GM19240 (cell line): ENCODE measurements at regions not wholly inside any gene's neighbourhood (a gene's known extent, or its start where the extent isn't known, plus 50 kb on each side); places are given as distances from the start of the nearest gene placed in this dataset.

ENCODE experiments used
- DNase-seq: peaks from one replicate; pipeline ENCODE4 v3.0.0; 2011; ENCODE audit warnings: low spot score; ENCODE audit not compliant: insufficient read length

- DNase-seq = no peak
Observed at GRCh38 chr15:70166506-70167087, 68.9 kb upstream of the TLE3 start.

DNA sequence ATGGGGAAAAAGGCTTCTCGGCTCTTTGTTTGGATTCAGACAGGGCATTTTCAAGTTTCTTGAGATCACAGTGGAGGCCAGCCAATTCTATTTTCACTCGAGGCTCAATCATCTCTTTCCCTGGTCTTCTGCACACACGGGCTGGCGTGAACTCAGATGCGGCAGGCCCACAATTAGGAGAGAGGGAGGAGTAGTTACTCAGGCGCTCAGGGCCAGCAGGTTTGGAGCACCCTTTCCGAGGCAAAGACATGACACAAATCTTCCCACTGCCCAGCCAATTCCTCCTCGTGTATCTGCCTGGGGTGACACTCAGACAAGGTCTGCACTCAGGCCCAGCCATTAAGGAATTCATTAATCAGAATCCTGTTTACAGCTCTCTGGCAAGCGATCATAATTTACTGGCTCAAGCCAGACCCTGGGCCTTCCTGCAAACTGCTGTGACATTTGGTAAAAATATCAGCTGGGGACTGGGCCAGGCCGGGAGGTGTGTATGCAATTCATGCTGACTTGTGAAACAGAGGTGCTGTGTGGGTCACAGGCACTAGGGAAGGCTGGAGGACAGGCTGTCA is 68.1 kb upstream of the TLE3 start:
- DNase-seq = no peak

- no peak for DNase-seq
Observed at GRCh38 chr15:70164910-70165715, 67.4 kb upstream of the TLE3 start.

- no peak for DNase-seq
Observed at GRCh38 chr15:70164156-70164900, 66.6 kb upstream of the TLE3 start.

GRCh38 chr15:70160803-70161565 is 63.3 kb upstream of the TLE3 start:
- DNase-seq = no peak

DNA sequence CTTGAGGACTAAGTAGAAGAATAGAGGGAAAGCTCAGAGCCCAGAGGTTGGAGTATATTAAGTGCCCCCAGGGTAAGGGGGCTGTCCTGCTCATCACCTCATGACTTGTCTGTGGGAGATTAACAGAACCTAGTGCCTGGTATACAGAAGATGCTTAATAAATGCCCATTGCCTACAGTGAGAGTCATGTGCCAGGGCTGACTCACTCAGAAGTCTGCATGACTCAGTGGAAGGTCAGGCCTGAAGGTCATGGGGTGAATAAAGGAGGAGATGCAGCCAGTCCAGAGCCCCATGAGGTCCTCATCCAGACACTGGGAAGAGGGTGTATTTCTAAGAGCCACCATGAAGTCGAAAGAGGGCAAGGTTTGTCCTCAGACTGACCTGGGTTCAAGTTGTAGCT is 62.5 kb upstream of the TLE3 start:
- DNase-seq = no peak

- no peak for DNase-seq
Observed at GRCh38 chr15:70159713-70160009, 61.9 kb upstream of the TLE3 start.

DNA sequence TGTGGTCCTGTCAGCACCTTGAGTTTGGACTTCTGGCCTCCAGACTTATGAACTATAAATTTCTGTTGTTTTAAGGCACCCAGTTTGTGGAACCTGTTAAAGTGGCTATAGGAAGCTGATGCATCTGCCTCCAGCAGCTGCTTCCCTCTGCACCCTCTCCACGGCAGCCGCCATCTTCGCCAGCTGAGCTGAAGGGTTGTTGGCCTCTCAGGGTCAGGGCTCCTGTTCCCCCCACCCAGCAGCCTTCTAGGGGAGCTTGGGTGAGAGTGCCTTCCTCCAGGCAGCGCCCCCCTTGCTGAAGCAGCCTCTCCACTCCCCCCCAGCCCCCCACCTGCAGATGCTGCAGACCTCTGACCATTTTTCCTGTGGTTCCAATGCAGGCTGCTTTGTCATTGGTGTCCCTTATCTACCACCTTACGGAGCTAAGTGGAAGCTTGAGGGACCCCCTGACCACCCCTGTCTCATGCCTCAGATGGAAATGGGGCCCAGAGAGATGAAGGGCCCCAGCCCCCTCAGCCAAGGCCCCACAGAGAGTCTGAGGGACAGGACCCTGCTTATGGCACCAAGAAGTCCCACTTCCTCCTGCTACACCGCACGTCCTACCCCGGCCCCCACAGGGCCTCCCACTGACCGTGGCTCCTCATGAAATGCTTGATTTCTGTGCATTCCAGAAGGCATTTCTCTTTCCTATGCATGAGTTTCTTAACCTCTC is 61.4 kb upstream of the TLE3 start:
- no peak for DNase-seq

GRCh38 chr15:70158309-70159000 is 60.7 kb upstream of the TLE3 start:
- no peak for DNase-seq

GRCh38 chr15:70156671-70157271 is 59.1 kb upstream of the TLE3 start:
- DNase-seq = no peak

DNA sequence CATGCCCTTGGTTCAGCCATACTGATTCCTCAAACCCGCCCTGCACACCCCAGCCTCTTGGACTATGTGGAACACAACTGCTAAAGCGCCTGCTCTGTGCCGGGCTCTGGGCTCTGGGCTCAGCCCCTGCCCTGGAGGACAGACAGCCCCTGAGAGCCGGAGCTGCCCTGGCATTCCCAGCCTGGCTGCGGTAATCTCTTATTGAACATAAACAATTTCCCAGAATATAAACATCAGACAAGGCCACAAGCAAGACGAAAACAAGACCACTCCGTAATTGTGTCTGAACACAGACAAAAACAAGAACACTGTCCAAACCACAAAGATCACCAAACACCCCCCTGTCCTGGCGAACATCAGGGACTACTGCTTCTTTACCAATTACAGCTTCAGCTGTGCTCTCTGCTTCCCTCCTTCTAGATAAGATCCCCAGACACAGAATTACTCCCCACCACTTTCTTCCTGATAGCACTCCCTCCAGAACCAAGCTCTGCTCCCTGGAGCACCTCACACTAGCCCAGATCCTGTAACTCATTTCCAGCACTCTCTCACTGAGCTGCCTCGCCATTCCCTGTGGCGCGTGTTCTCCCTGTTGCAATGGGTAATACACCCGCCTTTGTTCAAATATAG is 57.1 kb upstream of the TLE3 start:
- no peak for DNase-seq

GRCh38 chr15:70153921-70154717 is 56.4 kb upstream of the TLE3 start:
- DNase-seq = no peak

GRCh38 chr15:70152070-70152480 is 54.4 kb upstream of the TLE3 start:
- no peak for DNase-seq

GRCh38 chr15:70151462-70151861 is 53.7 kb upstream of the TLE3 start:
- no peak for DNase-seq

DNA sequence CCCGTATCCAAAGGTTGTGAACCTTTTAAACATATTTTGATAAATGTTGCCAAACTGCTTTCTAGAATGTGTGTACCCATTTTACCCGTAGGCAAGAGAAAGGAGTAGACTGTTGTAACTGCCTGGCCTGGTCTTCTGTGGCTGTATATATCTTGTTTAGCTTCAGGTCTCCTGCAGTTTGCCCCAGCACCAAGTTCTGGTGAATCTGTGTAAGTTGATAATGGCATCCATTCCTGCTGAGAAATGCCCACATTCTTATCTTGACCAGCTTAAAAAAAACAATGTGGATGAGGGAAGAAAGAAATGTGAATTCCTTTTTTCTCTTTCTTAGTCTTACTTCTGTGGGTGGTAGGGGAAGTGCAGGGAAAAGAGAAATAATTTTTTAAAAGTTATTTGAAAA is 53.3 kb upstream of the TLE3 start:
- DNase-seq = no peak

DNA sequence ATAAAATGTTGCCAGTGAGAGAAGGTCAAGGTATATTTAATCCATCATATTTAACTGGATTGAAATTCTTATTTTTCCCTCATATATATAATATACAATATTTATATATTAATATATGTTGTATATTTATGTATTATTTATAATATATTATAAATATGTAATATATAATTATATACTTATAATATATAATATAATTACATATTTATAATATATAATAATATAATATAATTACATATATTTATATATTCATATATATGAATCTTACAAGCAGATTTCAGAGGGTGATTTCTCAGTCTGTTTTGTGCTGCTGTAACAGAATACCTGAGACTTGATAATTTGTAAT is 52.7 kb upstream of the TLE3 start:
- DNase-seq = no peak

GRCh38 chr15:70149667-70150404 is 52.1 kb upstream of the TLE3 start:
- DNase-seq = no peak

DNA sequence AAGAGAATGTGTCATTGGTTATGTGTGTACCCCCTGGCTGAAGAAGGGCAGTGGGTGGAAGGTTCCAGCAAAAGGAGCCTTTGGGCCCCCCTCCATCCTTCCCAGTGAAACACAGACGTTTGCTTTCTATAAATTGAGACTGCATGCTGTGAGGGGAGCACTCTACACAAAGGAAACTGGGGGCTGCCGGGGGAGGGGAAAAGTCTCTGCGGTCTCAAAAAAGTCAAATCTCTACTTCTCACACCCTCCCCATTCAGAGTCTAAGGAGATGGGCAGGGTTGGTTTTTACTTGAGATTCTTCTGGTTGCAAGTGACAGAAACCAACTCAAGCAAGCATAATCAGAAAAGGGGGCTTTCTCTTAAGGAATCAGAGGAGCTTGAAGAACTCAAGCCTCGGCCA is 50.1 kb upstream of the TLE3 start:
- no peak for DNase-seq
